HG03097 (cell line): ENCODE measurements at regions not wholly inside any gene's neighbourhood (a gene's known extent, or its start where the extent isn't known, plus 50 kb on each side); places are given as distances from the start of the nearest gene placed in this dataset.

Source experiments
- ATAC-seq: cut with Tn5 transposase; IDR thresholded peaks from one replicate; pipeline ENCODE4 v1.9.1; 2021; ENCODE audit not compliant: unreplicated experiment, low FRiP score

DNA sequence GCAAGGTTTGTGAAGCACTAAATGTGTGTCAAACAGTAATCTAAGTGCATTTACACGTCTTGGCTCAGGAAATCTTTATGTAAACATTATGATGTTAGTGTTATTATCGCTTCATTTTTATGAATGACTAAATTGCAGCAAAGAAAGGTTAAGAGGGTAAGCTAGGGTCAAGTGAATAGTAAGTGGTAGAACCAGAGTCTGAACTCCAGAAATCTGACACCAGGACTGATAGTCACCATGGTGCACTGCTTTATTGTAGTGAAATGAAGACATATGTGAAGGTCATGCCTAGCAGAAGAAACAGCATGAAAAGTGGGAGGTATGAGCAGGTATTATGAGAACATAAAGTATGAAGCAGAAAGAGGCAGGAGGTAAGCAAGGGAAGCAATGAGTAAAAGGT, 368.7 kb upstream of the TENM4 start:
- ATAC-seq = no peak

DNA sequence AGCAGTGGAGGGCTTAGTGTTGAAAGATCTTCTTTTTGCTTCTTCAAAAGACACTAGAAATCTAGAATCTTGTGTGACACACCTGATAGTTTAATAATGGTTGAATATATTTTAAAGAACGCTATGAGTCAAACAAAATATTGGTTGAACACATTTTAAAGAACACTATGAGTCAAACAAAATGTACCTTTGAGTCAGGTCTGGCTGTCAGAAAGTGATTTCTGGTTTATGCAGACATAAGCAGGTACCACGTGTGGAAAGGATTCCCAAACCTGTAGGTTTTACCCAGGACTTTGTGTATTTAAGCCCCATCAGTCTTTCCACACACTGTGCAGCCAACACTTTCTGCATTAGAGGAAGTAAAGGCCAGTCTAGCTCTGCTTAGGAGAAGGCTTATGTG, 366.7 kb upstream of the TENM4 start:
- ATAC-seq = no peak

GRCh38 chr11:79796704-79797103, 355.9 kb upstream of the TENM4 start:
- no peak for ATAC-seq

DNA sequence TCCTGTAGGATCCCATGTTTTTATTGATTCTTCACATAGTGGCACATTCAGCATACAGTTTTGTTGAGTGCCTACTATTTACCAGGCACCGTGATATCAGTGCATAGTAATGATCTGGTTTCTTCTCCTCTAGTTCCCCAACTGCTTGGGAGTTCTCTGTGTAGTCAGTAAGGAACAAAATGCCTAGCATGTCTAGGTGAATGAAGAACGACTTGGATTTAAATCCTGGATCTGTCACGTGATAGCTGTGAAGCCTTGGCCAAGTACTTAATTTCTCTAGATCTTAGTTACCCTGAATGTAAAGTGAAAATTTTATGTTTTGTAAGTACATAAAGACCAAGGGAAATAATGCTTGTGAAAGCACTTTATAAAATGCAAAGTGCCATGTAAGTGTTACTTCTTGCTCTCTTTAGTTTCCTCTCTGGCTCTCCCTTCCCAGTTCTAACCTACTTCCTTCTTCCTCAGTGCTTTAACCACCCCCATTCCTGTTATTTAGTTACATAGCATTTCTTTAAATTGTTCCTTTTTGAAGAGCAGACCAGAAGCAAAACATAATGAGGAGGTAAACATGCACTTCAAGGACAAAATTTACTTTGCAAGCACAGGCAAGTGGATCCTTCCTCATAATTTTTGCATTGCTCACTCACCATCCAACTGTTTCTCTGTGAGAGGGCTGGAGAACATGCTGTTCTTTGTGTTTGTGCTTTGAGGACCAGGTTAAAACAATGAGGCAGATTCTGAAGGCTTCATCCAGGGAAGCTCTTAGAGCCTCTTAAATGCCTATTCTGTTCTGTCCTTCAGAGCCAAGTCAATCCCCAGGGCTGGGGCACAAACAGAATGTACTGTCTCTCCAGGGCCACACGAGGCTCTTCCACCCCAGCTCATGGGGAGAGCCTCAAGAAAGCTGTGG, 353.9 kb upstream of the TENM4 start:
- no peak for ATAC-seq

DNA sequence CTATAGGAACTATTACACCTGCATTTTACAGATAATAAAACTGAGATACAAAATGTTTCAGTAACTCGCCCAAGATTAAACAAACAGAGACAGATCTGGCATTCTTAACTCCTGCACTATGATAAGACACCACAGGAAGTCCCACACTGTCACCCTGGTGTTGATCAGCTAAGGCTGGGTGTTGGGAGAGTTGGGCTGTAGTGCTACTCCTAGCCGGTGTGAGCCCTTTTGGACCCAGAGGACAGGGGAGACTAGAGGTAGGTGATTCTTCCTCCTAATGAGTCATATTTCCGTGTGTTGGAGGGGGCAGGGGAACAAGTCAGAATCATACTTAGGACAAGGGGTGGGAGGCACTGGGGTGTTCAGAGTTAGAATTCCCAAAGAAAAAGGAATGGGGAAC, 353.2 kb upstream of the TENM4 start:
- no peak for ATAC-seq

DNA sequence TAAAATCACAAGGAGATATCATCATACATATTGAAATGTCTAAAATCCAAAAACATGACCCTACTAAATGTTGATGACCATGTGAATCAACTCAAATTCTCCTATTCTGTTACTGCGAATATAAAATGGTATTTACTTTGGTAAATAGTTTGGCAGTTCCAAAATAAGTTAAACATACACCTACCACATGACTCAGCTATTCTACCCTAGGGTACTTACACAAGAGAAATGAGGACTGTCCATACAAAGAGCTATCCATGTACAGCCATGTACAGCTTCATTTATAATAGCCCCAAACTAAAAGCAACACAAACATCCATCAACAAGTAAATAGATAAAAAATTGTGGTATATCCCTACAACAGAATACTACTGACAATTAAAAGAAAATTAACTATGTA, 346.1 kb upstream of the TENM4 start:
- no peak for ATAC-seq

GRCh38 chr11:79783833-79784232, 343.0 kb upstream of the TENM4 start:
- ATAC-seq = no peak

DNA sequence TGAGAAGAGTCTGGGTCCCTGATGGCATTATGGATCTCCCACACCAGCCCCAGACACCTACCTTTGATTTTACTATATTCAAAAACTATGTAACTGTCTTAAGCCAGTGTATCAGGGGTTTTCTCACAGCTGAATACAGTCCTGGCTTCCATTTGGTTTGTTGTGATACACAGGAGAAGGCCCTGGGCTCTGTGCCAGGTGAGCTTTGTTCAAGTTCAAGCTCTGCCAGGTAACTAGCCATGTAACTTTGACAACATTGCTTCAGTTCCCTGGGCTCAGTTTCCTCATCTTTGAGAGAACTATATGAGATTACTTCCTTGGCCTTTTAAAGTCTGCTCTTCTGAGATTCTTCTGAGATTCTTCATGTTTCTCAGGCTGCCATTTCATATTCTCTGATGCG, 327.5 kb upstream of the TENM4 start:
- ATAC-seq = no peak

DNA sequence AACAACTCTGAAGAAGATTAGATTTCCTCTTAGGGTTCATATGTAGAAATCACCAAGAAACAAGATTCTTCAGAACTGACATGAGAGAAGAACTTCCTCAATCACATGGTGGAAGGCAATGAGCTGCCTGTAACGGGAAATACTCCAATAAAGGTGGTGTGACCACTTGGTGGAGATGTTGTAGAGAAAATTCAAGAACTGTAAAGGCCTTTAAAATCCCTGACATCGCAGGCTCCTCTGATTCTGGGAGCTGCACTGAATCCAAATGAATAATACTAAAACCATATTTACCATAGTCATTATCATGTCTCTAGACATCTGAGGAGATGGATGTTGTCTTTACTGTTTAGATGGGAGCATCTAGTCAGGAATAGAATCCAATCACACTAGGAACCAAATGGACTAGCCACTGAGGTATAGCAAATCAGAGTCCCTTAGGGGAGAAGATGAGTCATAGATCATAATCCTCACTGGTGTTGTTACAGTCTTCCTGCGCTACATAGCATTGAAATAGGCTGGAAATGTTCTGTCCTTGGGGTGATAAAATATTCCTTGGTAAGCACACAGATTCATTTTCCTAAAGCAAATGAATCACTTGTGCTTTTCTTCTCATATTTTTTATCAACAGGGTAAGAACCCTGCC, 321.6 kb upstream of the TENM4 start:
- ATAC-seq = no peak

DNA sequence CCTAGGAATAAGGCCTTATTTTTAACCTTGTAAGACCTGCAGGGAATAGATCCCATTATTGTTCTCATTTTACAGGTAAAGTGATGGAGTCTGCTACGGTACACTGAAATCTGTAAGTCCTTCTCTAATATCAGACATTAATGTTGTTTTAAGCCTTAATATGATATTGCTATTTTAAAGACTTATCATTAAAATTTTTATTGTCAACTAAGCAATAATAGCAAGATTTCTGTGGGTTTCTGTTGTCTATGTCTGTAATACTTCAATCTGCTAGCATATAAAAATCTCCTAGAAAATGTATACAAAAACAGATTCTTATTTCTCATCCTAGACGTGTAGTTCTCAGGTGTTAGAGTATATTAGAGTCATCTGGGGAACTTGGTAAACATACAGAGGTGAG, 317.5 kb upstream of the TENM4 start:
- no peak for ATAC-seq

DNA sequence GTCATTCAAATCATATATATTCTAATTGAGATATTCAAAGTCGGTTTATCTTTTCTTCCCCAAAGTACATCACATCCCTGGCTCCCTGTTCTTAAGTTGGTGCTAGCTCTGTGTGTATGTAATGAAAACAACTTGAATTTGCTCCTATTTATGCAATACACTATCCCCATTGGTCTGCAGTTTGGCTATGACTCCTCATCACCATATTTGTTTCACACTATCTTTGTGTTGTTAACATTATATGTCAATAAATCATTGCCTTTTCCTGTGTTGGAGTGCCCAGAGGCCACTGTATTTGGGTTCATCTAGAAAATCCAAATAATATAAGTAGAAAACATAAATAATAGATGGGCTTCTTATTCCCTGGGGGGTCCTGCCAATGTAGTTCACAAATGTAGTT, 306.6 kb upstream of the TENM4 start:
- no peak for ATAC-seq

GRCh38 chr11:79744941-79745340, 304.1 kb upstream of the TENM4 start:
- ATAC-seq = no peak

- no peak for ATAC-seq
These were observed 301.3 kb upstream of the TENM4 start for GRCh38 chr11:79742176-79742575.

- ATAC-seq = no peak
These were observed 298.8 kb upstream of the TENM4 start for GRCh38 chr11:79739591-79739990.

DNA sequence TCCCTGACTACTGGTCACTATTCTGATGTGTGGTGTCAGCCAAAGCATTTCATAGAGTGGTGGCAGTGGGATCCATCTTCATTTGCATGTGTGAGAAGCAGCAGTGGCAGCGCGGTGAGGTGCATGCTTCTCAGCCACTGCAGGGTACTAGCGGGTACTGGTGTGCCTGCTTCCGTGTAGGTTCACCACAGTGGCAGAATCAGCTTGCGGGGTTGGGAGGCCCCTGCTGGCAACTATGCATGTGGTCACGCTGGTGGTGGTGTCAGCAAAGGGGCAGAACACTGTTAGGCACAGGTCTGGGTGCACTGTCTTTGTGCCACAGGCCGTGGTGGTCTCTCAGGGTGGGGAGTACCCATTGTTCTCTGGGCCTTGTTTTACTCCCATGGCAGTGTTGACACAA, 286.4 kb upstream of the TENM4 start:
- ATAC-seq = no peak

GRCh38 chr11:79720115-79720514, 279.3 kb upstream of the TENM4 start:
- ATAC-seq = no peak

DNA sequence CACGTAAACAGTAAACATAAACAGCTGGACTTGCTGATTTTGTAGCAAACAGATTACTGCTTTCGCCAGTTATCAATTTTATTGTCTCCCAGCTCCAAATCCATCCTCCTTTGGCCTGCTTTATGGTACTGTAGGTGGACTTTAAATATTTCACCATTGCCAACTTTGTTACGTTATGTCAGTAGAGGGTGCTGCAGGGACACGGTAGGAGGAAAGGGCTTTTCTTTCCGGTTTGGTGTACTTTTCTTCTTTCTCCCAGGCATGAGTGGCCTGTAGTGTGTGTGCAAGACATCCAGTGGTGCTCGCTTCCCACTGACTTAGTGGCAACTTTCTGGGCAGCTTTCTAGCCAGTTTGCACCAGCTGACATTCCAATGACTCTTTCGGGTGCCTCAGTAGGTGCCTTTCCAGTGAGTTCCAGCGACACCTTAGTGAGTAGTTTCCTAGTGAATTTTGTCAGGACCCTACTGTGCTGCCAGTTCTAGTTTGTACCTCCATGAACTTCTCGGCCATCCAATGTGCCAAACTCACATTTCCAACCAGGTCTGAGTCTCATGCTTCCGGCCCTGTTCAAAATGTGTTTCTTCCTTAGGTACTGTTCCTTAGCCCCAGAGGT, 267.6 kb upstream of the TENM4 start:
- ATAC-seq = no peak

DNA sequence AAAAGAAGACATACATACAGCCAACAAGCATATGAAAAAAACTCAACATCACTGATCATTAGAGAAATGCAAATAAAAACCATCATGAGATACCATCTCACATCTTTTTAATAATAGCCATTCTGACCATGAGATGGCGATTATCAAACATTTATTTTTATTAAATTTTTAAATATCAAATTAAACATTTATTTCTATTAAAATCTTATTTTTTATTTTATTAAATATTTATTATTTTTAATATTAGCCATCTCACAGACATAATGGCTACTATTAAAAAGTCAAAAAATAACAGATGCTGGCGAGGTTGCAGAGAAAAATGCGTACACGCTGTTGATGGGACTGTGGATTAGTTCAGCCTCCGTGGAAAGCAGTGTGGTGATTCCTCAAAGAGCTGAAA, 264.8 kb upstream of the TENM4 start:
- ATAC-seq = no peak

GRCh38 chr11:79702303-79702702, 261.5 kb upstream of the TENM4 start:
- ATAC-seq = no peak

DNA sequence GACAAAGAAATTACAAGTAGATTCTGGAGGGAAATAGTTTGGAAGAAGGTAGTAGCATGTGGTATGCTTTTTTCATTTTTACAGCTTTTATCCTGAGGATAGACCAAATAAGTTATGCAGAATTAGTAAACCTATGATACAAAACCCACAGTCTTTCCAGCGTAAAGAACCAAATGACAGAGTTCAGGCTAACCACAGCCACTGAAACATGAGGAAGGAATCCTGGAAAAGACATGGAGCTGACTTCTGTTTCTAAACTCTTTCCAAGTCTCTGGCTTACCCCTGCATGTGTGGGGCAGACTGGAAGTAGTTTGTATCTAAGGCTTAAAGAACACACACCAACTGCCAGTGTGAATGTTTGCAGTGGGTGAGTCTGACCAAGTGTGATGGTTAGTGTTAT, 258.4 kb upstream of the TENM4 start:
- no peak for ATAC-seq

DNA sequence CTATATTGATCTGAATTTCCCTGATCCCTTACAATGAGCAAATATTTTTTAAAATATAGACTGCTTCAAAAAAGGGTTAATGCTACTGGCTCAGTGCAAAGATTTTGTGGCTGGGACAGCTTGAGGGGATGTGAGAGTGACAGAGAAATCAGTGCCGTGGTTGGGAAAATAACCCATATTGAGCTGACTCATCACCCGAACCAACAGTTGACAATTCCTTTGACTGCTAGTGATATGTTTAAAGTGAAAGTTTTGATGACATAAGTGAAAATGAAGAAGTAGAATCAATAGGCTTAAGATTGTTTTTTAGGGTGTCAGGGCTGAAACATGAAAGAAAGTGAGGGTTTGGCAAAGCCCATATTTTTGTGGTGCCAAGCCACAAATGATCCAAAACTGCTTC, 257.1 kb upstream of the TENM4 start:
- ATAC-seq = no peak

- ATAC-seq = no peak
These were observed 253.5 kb upstream of the TENM4 start for GRCh38 chr11:79694368-79694767.
